Loucy (cell line): ENCODE measurements at regions not wholly inside any gene's neighbourhood (a gene's known extent, or its start where the extent isn't known, plus 50 kb on each side); places are given as distances from the start of the nearest gene placed in this dataset.

Experiments used
- EZH2phosphoT487 ChIP-seq: fragments of 200-600 bp; IDR thresholded peaks from 2 replicates; pipeline ENCODE4 v1.6.1; 2018; ENCODE audit warnings: antibody characterized with exemption, mild to moderate bottlenecking, moderate library complexity, borderline replicate concordance
- TF ChIP-seq, protein P1 (sequence below): fragments of 200-600 bp; sonication (generic); conservative IDR thresholded peaks from 2 replicates; pipeline ENCODE4 v1.5.1; 2014; ENCODE audit warnings: mild to moderate bottlenecking, antibody characterized with exemption, low read length

DNA sequence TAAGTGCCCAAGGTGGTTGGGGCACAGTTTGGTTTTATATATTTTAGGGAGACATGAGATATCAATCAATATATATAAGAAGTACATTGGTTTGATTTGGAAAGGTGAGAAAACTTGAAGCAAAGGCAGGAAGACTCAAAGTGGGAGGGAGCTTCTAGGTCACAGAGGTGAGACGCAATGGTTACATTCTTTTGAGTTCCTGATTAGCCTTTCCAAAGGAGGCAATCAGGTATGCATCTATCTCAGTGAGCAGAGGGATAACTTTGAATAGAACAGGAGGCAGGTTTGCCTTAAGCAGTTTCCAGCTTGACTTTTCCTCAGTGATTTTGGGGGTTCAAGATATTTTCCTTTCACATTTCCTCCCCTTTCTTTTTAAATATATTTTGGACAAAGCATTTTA, 58.0 kb upstream of the SLC35F1 start:
- TF ChIP-seq, protein P1, sequence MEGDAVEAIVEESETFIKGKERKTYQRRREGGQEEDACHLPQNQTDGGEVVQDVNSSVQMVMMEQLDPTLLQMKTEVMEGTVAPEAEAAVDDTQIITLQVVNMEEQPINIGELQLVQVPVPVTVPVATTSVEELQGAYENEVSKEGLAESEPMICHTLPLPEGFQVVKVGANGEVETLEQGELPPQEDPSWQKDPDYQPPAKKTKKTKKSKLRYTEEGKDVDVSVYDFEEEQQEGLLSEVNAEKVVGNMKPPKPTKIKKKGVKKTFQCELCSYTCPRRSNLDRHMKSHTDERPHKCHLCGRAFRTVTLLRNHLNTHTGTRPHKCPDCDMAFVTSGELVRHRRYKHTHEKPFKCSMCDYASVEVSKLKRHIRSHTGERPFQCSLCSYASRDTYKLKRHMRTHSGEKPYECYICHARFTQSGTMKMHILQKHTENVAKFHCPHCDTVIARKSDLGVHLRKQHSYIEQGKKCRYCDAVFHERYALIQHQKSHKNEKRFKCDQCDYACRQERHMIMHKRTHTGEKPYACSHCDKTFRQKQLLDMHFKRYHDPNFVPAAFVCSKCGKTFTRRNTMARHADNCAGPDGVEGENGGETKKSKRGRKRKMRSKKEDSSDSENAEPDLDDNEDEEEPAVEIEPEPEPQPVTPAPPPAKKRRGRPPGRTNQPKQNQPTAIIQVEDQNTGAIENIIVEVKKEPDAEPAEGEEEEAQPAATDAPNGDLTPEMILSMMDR: no peak
- no peak for TF ChIP-seq EZH2phosphoT487
